ENCODE measurements at regions not wholly inside any gene's neighbourhood (a gene's known extent, or its start where the extent isn't known, plus 50 kb on each side); places are given as distances from the start of the nearest gene placed in this dataset.

- Histone ChIP-seq H3K27me3 (ENCODE audit: low read depth, low read length) (no peaks in the 10 kb centered on the region), H3K4me2 (ENCODE audit: low read length) (no peak overlapping the region), H2AFZ (ENCODE audit: low read depth, low read length) (no peak overlapping the region), H3K4me3 (ENCODE audit: low read length) (no peak overlapping the region), H3K4me1 (ENCODE audit: low read length) (no peaks in the 10 kb centered on the region), H3K9ac (ENCODE audit: low read length) (no peak overlapping the region), H3K9me3 (ENCODE audit: insufficient read depth, low read length) (no peaks in the 10 kb centered on the region), H3K79me2 (ENCODE audit: low read length) (no peaks in the 10 kb centered on the region), H3K36me3 (replicated peaks; ENCODE audit: low read depth, low read length) (no peaks in the 10 kb centered on the region), H3K27ac (ENCODE audit: low read length) (no peak overlapping the region), H4K20me1 (ENCODE audit: insufficient read depth, low read length) (no peaks in the 10 kb centered on the region)
- TF ChIP-seq CTCF (IDR thresholded peaks at IDR 0.05; ENCODE audit: low read depth, low read length) (no peak), EZH2phosphoT487 (IDR thresholded peaks at IDR 0.05; ENCODE audit: low read depth) (no peak)
Observed at GRCh38 chr2:155663265-155663664, 669.3 kb downstream of the NR4A2 start.

- Histone ChIP-seq H3K4me1 (ENCODE audit: low read length) (no peaks in the 10 kb centered on the region), H3K9ac (ENCODE audit: low read length) (no peak overlapping the region), H3K4me2 (ENCODE audit: low read length) (no peak overlapping the region), H4K20me1 (ENCODE audit: insufficient read depth, low read length) (no peaks in the 10 kb centered on the region), H2AFZ (ENCODE audit: low read depth, low read length) (no peak overlapping the region), H3K9me3 (ENCODE audit: insufficient read depth, low read length) (no peaks in the 10 kb centered on the region), H3K27ac (ENCODE audit: low read length) (no peak overlapping the region), H3K27me3 (ENCODE audit: low read depth, low read length) (no peaks in the 10 kb centered on the region), H3K4me3 (ENCODE audit: low read length) (no peak overlapping the region), H3K36me3 (replicated peaks; ENCODE audit: low read depth, low read length) (no peaks in the 10 kb centered on the region), H3K79me2 (ENCODE audit: low read length) (no peaks in the 10 kb centered on the region)
- TF ChIP-seq EZH2phosphoT487 (IDR thresholded peaks at IDR 0.05; ENCODE audit: low read depth) (no peak), CTCF (IDR thresholded peaks at IDR 0.05; ENCODE audit: low read depth, low read length) (no peak)
Observed at GRCh38 chr2:155662224-155662623, 670.3 kb downstream of the NR4A2 start.

- Histone ChIP-seq H3K27me3 (ENCODE audit: low read depth, low read length) (no peaks in the 10 kb centered on the region), H3K79me2 (ENCODE audit: low read length) (no peaks in the 10 kb centered on the region), H3K4me1 (ENCODE audit: low read length) (no peaks in the 10 kb centered on the region), H3K27ac (ENCODE audit: low read length) (no peak overlapping the region), H3K36me3 (replicated peaks; ENCODE audit: low read depth, low read length) (no peaks in the 10 kb centered on the region), H2AFZ (ENCODE audit: low read depth, low read length) (no peak overlapping the region), H3K4me3 (ENCODE audit: low read length) (no peak overlapping the region), H3K4me2 (ENCODE audit: low read length) (no peak overlapping the region), H3K9ac (ENCODE audit: low read length) (no peak overlapping the region), H3K9me3 (ENCODE audit: insufficient read depth, low read length) (no peaks in the 10 kb centered on the region), H4K20me1 (ENCODE audit: insufficient read depth, low read length) (no peaks in the 10 kb centered on the region)
- no peak for TF ChIP-seq EZH2phosphoT487 (IDR thresholded peaks at IDR 0.05; ENCODE audit: low read depth)
- no peak for TF ChIP-seq CTCF (IDR thresholded peaks at IDR 0.05; ENCODE audit: low read depth, low read length)
Observed at GRCh38 chr2:155653176-155653575, 679.3 kb downstream of the NR4A2 start.

GRCh38 chr2:155651851-155652250, 680.7 kb downstream of the NR4A2 start:
- Histone ChIP-seq H3K4me1 (ENCODE audit: low read length) (no peaks in the 10 kb centered on the region), H3K9ac (ENCODE audit: low read length) (no peak overlapping the region), H2AFZ (ENCODE audit: low read depth, low read length) (no peak overlapping the region), H3K79me2 (ENCODE audit: low read length) (no peaks in the 10 kb centered on the region), H4K20me1 (ENCODE audit: insufficient read depth, low read length) (no peaks in the 10 kb centered on the region), H3K4me3 (ENCODE audit: low read length) (no peak overlapping the region), H3K27ac (ENCODE audit: low read length) (no peak overlapping the region), H3K4me2 (ENCODE audit: low read length) (no peak overlapping the region), H3K9me3 (ENCODE audit: insufficient read depth, low read length) (no peaks in the 10 kb centered on the region), H3K36me3 (replicated peaks; ENCODE audit: low read depth, low read length) (no peaks in the 10 kb centered on the region), H3K27me3 (ENCODE audit: low read depth, low read length) (no peaks in the 10 kb centered on the region)
- no peak for TF ChIP-seq EZH2phosphoT487 (IDR thresholded peaks at IDR 0.05; ENCODE audit: low read depth)
- no peak for TF ChIP-seq CTCF (IDR thresholded peaks at IDR 0.05; ENCODE audit: low read depth, low read length)
